Spleen (tissue), 11 donors: ENCODE measurements at regions not wholly inside any gene's neighbourhood (a gene's known extent, or its start where the extent isn't known, plus 50 kb on each side); places are given as distances from the start of the nearest gene placed in this dataset.

Experiments
- DNase-seq: peaks from one replicate; pipeline ENCODE4 v3.0.0-alpha.2; 2020
- H3K27ac ChIP-seq, 8 donors: fragments of 200-600 bp; sonication (generic) in 7 of 8; 1 replicate in 4 of 8; 2 replicates in 4 of 8; pipeline versions ENCODE4 v1.5.0 to v1.8.0; 2016 to 2021; ENCODE audit warnings: inconsistent platforms in 4 of 8, mild to moderate bottlenecking in 4 of 8, moderate library complexity in 1 of 8
- H3K27me3 ChIP-seq, 7 donors: fragments of 200-600 bp; sonication (generic) in 6 of 7; replicated peaks in 1 of 7; 1 replicate in 4 of 7; 2 replicates in 3 of 7; pipeline versions ENCODE4 v1.5.0 to v1.8.0; 2016 to 2021; ENCODE audit warnings: inconsistent platforms in 3 of 7, mild to moderate bottlenecking in 1 of 7
- H3K36me3 ChIP-seq, 6 donors: fragments of 200-600 bp; sonication (generic) in 5 of 6; 1 replicate in 4 of 6; 2 replicates in 2 of 6; pipeline versions ENCODE4 v1.5.0 to v1.8.0; 2016 to 2021; ENCODE audit warnings: inconsistent platforms in 2 of 6
- H3K4me1 ChIP-seq, 6 donors: fragments of 200-600 bp; sonication (generic) in 5 of 6; 1 replicate in 3 of 6; 2 replicates in 3 of 6; pipeline versions ENCODE4 v1.5.0 to v1.8.0; 2016 to 2021; ENCODE audit warnings: inconsistent platforms in 3 of 6
- H3K4me3 ChIP-seq, 8 donors: fragments of 200-600 bp; sonication (generic) in 7 of 8; 1 replicate in 4 of 8; 2 replicates in 4 of 8; pipeline versions ENCODE4 v1.5.0 to v1.8.0; 2016 to 2021; ENCODE audit warnings: inconsistent platforms in 4 of 8, mild to moderate bottlenecking in 4 of 8, moderate library complexity in 2 of 8
- H3K9me3 ChIP-seq, 8 donors: fragments of 200-600 bp; sonication (generic) in 7 of 8; 1 replicate in 4 of 8; 2 replicates in 4 of 8; pipeline versions ENCODE4 v1.5.0 to v1.8.0; 2016 to 2021; ENCODE audit warnings: inconsistent platforms in 4 of 8
- POLR2A ChIP-seq, 3 donors: fragments of 450-650 bp; IDR thresholded peaks; one replicate each; pipeline ENCODE4 v1.5.1; 2017; ENCODE audit warnings: antibody characterized with exemption in 3 of 3, mild to moderate bottlenecking in 1 of 3
- POLR2AphosphoS5 ChIP-seq, 3 donors: sonication (generic); formaldehyde crosslinking; IDR thresholded peaks; one replicate each; pipeline ENCODE4 v1.5.1; 2017; ENCODE audit warnings: antibody characterized with exemption in 3 of 3
- WGBS, 5 donors: extraction: QIAGEN DNeasy Blood & Tissue Kit in 3 of 5; methylation state at CpG; one replicate each; pipeline versions ENCODE4 v1.1.5 to v1.1.7; 2013 to 2018; 5-methylcytosine and 5-hydroxymethylcytosine counted together
- intact Hi-C: fragments of 100-400 bp; cut with DNase I; formaldehyde crosslinking; loops from one replicate; pipeline ENCODE4 v1.15.0; 2023; ENCODE audit warnings: low total_unique reads
- TF ChIP-seq, protein P1 (sequence below), 11 experiments: fragments of 200-600 bp in 7 of 11; fragments of 450-650 bp in 4 of 11; sonication (generic) in 4 of 11; IDR thresholded peaks in 8 of 11; conservative IDR thresholded peaks in 3 of 11; 1 replicate in 7 of 11; 2 replicates in 4 of 11; pipeline versions ENCODE4 v1.4.0 to v1.8.0; 2016 to 2021; ENCODE audit warnings: antibody characterized with exemption in 11 of 11, inconsistent platforms in 4 of 11, mild to moderate bottlenecking in 1 of 11
- donor health status: healthy with polysubstance abuse.
- donor health status: DM: no; HTN: no; CAD: no; lungs with moderate emphysema.
- donor health status: DM: no; HTN: no; CAD: no.
- donor health status: Bipolar disorder and iron deficiency.
- donor health status: healthy.
- donor health status: DM: no; HTN: no; CAD: no.
- donor health status: DM: yes; HTN: yes; CAD: no.

DNA sequence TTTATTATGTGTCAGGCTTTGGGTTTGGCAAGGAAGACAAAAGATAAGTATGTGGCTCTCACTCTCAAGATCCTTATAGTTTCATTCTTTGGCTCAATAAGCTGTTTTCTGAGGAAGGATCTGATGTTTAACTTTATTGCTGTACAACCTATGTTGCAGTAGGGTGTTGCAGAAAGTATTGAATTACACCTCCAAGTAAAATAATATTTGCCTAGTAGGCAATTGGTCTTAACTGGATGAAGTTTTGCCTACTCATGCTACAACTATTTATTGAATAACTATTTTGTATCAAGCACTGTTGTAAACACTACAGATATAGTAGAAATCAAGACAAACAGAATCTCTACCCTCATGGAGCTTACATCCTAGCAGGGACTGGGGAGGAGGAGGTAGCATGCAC is 169.7 kb downstream of the TAF11L14 start:
- Histone ChIP-seq H3K9me3 (no peaks in the 10 kb centered on the region), H3K27ac (no peak overlapping the region), H3K4me3 (no peak overlapping the region), H3K27me3 (no peaks in the 10 kb centered on the region), H3K4me1 (no peaks in the 10 kb centered on the region), H3K36me3 (no peaks in the 10 kb centered on the region)
- intact Hi-C loops: no loop called here
- TF ChIP-seq POLR2A (IDR thresholded peaks at IDR 0.05) (no peak), POLR2AphosphoS5 (IDR thresholded peaks at IDR 0.05) (no peak)
- TF ChIP-seq, protein P1, sequence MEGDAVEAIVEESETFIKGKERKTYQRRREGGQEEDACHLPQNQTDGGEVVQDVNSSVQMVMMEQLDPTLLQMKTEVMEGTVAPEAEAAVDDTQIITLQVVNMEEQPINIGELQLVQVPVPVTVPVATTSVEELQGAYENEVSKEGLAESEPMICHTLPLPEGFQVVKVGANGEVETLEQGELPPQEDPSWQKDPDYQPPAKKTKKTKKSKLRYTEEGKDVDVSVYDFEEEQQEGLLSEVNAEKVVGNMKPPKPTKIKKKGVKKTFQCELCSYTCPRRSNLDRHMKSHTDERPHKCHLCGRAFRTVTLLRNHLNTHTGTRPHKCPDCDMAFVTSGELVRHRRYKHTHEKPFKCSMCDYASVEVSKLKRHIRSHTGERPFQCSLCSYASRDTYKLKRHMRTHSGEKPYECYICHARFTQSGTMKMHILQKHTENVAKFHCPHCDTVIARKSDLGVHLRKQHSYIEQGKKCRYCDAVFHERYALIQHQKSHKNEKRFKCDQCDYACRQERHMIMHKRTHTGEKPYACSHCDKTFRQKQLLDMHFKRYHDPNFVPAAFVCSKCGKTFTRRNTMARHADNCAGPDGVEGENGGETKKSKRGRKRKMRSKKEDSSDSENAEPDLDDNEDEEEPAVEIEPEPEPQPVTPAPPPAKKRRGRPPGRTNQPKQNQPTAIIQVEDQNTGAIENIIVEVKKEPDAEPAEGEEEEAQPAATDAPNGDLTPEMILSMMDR (IDR thresholded peaks at IDR 0.05 in 8 of 11, conservative IDR thresholded peaks at IDR 0.05 in 3 of 11): no peak
- DNase-seq: no peak

DNA sequence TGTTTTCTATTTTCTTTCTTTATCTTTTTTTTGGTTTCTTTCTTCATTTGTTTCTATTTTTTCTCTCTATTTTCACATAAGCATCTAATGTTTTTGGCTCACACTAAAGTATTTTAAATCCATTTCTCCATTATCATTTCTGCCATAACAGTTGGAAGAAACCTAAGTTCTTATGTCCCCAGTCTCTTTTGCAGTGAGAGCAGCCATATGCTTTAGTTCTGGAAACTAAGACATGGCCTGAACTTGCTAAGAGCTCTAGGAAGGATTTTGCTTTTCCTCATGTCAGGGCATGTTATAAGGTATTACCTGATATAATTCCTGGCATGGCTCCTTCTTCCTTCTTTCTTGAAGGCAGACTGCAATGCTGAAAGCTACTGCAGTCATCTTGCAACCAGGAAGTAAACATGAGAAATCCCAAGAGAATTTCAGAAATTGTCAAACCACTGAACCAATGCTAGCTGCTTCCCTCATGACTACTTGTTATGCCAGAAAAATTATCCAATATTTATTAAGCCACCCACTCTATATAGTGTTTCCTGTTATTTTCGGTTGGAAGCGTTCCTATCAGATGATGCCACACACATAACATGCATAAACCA is 171.1 kb downstream of the TAF11L14 start:
- no peaks in the 10 kb centered on the region for H3K27me3 ChIP-seq
- H3K9me3 ChIP-seq: no peaks in the 10 kb centered on the region
- H3K4me1 ChIP-seq: no peaks in the 10 kb centered on the region
- intact Hi-C loops: no loop called here
- no peaks in the 10 kb centered on the region for H3K36me3 ChIP-seq
- H3K27ac ChIP-seq: no peak overlapping the region
- H3K4me3 ChIP-seq: no peak overlapping the region
- DNase-seq: no peak
- 68 to 89% (median 82%) methylated on average over 2 of the region's 2 CpGs for WGBS, 5 donors
- TF ChIP-seq POLR2A (IDR thresholded peaks at IDR 0.05): no peak
- TF ChIP-seq, protein P1 (IDR thresholded peaks at IDR 0.05 in 8 of 11, conservative IDR thresholded peaks at IDR 0.05 in 3 of 11): no peak
- TF ChIP-seq POLR2AphosphoS5 (IDR thresholded peaks at IDR 0.05): no peak

DNA sequence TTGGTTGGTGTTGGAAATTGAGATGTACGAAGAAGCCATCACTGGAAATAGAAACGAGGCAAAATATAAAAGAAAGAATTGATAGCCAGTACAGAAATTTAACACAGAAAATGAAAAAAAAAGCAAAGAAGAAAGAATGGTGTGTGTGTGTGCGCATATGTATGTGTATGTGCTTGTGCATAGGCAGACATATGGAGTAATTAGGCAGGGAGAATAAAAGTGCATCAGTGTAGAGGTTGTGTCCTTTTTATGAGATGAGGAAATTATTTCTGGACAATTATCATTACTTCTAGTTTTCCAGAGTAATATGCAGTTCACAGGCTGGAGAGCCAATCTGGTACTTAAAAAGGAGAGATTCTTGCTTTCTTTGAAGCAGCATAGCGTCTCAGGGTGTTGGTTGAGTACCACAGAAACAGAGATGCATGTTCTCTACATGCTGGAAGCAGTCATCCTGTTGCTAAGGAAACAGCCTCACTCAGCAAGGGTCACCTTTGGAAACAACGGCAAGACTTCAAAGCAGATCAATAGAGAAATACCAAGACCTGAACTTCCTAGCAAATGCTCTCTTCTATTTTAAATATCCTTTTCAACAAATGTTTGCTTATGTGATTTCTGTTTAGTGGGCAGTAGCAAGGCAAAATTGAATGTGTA is 172.7 kb downstream of the TAF11L14 start:
- Histone ChIP-seq H3K9me3 (no peaks in the 10 kb centered on the region), H3K27ac (no peak overlapping the region), H3K36me3 (no peaks in the 10 kb centered on the region), H3K27me3 (no peaks in the 10 kb centered on the region), H3K4me3 (no peak overlapping the region), H3K4me1 (no peaks in the 10 kb centered on the region)
- intact Hi-C loops: no loop called here
- WGBS, 5 donors: 55 to 85% (median 79%) methylated on average over 5 of the region's 5 CpGs
- no peak for DNase-seq
- no peak for TF ChIP-seq POLR2A (IDR thresholded peaks at IDR 0.05)
- no peak for TF ChIP-seq POLR2AphosphoS5 (IDR thresholded peaks at IDR 0.05)
- TF ChIP-seq, protein P1 (IDR thresholded peaks at IDR 0.05 in 8 of 11, conservative IDR thresholded peaks at IDR 0.05 in 3 of 11): no peak

DNA sequence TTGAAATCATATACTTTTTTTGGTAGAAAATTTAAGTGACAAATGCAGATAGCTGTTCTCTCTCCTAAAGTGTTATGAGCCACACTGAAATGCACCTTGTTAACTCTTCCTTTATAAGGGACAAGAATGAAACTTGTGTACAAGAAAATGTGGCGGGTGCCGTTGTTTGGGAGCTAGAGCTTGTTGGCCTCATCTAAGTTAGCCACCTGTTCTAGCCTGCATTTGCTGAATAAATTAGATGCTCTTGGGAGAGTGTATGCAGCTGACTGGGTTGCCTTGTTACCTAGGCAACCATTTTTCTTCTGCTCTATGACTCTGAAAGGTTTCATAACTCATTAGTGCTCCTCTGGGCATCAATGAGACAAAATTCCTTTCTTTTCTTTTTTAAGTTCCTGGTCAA is 174.3 kb downstream of the TAF11L14 start:
- no peaks in the 10 kb centered on the region for H3K27me3 ChIP-seq
- intact Hi-C loops: no loop called here
- no peaks in the 10 kb centered on the region for H3K4me1 ChIP-seq
- H3K4me3 ChIP-seq: no peak overlapping the region
- no peaks in the 10 kb centered on the region for H3K9me3 ChIP-seq
- H3K27ac ChIP-seq: no peak overlapping the region
- no peaks in the 10 kb centered on the region for H3K36me3 ChIP-seq
- WGBS, 5 donors: 65 to 93% (median 88%) methylated on average over 2 of the region's 2 CpGs
- TF ChIP-seq POLR2A (IDR thresholded peaks at IDR 0.05): no peak
- TF ChIP-seq, protein P1 (IDR thresholded peaks at IDR 0.05 in 8 of 11, conservative IDR thresholded peaks at IDR 0.05 in 3 of 11): no peak
- TF ChIP-seq POLR2AphosphoS5 (IDR thresholded peaks at IDR 0.05): no peak
- DNase-seq: no peak
